C4-2B (cell line): ENCODE measurements at regions not wholly inside any gene's neighbourhood (a gene's known extent, or its start where the extent isn't known, plus 50 kb on each side); places are given as distances from the start of the nearest gene placed in this dataset.

Experiments
- H3K27ac ChIP-seq: fragments of 450-650 bp; 2 replicates; pipeline ENCODE4 v1.5.1; 2017
- ZFX ChIP-seq: fragments of 450-650 bp; IDR thresholded peaks from 2 replicates; pipeline ENCODE4 v1.6.1; 2017
- TF ChIP-seq, protein P1 (sequence below): fragments of 450-650 bp; conservative IDR thresholded peaks from 2 replicates; pipeline ENCODE4 v1.5.1; 2017; ENCODE audit warnings: mild to moderate bottlenecking

DNA sequence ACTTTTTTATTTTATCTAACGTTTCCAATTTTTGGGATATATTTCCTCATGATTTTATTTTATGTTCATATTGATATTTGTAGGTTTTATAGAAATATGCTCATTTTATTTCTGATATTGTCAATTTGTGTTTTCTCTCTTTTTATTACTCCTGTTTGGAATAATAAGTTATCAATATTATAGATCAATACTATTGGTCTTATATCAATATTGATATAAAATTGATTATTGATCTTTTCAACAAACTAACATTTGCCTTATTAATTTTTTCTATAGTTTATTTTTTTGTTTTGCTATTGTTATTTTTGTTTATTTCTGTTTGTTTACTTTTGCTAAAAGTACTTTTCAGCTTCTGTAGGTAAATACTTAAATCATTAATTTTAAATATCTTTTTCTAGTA lies 90.8 kb upstream of the CNTN6 start:
- no peak overlapping the region for H3K27ac ChIP-seq
- TF ChIP-seq, protein P1, sequence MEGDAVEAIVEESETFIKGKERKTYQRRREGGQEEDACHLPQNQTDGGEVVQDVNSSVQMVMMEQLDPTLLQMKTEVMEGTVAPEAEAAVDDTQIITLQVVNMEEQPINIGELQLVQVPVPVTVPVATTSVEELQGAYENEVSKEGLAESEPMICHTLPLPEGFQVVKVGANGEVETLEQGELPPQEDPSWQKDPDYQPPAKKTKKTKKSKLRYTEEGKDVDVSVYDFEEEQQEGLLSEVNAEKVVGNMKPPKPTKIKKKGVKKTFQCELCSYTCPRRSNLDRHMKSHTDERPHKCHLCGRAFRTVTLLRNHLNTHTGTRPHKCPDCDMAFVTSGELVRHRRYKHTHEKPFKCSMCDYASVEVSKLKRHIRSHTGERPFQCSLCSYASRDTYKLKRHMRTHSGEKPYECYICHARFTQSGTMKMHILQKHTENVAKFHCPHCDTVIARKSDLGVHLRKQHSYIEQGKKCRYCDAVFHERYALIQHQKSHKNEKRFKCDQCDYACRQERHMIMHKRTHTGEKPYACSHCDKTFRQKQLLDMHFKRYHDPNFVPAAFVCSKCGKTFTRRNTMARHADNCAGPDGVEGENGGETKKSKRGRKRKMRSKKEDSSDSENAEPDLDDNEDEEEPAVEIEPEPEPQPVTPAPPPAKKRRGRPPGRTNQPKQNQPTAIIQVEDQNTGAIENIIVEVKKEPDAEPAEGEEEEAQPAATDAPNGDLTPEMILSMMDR = no peak
- TF ChIP-seq ZFX = no peak

DNA sequence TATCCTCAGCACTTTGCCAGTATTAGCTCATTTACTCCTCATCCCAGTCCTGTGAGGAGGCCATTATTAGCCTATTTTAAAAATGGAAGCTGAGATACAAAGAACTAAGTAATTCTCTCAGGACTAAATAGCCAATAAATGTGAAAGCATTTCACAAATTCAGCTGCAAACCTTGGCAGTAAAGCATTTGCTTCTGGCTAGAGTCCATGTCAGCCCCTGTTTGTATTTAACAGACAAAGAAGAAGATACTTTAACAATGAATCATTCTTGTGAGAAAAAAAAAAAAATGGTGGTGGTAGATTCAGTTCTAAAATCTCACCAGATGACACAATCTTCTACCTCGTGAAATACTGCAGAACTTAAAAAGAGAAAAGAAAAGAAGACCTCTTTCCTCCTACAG lies 85.0 kb upstream of the CNTN6 start:
- H3K27ac ChIP-seq = no peak overlapping the region
- TF ChIP-seq ZFX = no peak
- TF ChIP-seq, protein P1 = no peak

DNA sequence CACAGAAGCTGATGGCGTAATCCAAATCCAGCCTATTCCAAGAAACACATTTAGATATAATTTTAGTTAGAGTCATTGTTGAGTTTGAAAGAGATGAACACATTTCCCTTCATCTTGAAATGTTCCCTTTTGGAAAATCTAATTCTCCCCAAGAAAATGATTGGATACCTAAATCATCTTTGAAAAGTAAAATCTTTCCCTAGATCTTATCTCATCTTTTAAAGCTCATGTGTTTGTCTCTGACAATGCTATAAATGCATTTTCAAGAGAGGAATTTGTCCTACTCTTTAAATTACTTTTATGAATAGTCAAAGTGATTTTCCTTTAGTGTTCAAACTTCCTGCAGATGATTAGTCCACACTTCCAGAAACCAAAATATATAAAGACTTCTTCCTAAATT lies 82.6 kb upstream of the CNTN6 start:
- TF ChIP-seq ZFX = no peak
- TF ChIP-seq, protein P1 = no peak
- no peak overlapping the region for H3K27ac ChIP-seq

DNA sequence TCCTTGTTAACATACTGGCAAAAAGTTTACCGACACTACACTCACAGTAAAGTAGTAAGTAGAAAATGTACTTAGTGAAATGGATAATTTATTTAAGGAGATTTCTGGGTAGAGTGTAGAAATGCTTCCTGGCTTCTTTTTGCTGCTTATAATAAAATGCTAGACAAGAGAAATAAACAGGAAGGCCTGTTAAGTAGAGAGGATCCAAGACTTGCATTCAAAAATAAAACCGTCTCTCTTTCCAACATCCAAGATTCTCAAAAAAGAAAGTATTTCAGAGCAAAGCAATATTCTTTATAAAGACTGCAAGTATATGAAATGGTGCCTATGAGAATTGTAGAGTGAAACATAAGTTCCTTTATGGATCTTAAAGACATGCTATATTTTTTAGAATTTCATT lies 77.0 kb upstream of the CNTN6 start:
- TF ChIP-seq, protein P1 = no peak
- no peak for TF ChIP-seq ZFX
- H3K27ac ChIP-seq = no peak overlapping the region

DNA sequence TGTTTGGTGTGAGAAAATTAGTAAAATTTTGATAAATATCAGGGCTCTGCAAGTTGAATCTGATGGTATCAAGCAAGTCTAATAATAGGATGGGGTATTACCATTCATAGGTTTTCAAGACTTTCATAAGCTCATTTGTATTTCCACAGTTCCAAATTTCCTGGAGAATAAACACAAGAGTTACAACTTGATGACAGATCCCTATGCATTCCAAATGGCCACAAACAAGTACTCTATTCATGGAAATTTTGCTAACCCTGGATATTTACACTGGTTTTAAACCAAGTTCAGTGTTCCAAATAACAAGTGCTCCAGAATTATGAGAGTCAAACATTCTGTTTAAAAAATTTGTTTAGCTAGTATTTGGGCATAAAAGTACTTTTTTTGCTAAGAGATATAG lies 75.0 kb upstream of the CNTN6 start:
- TF ChIP-seq ZFX = no peak
- TF ChIP-seq, protein P1 = no peak
- no peak overlapping the region for H3K27ac ChIP-seq

DNA sequence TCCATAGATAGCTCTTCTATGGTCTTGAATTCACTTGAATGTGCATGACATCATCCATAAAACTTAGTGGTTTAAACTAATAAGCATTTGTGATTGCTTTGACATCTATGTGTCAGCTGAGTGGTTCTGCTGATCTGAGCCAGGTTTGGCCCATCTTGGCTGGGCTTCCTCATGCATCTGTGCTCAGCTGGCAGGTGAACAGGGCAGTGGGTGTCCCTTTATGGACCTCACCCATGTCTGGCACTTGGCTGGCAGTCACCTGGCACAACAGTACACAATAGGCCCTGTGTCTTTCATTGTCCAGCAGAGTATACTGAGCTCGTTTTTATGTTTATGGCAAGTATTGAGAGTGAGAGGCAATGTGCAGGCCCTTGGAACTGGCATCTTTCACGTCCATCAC lies 73.7 kb upstream of the CNTN6 start:
- H3K27ac ChIP-seq = no peak overlapping the region

DNA sequence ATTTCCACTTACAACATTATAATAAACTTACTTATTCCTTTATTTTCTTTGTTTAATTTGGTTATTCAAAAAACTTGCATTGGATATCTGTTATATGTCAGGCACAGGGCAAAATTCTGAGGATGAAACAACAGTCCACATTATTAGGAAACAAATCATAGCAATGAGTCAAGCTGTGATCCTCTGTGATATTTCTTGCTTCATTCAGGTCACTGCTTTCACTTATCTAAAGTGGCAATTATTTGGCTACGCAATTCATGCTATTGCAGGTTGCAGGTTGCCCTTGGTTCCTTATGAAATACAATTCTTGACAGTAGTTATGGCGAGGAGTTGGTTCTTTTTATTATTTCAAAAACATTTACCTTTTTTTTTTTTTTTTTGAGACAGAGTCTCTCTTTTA lies 66.4 kb upstream of the CNTN6 start:
- TF ChIP-seq, protein P1 = no peak
- TF ChIP-seq ZFX = no peak
- no peak overlapping the region for H3K27ac ChIP-seq

More for the DNA sequence above, 73.7 kb upstream of the CNTN6 start:
- TF ChIP-seq, protein P1 = no peak
- TF ChIP-seq ZFX = no peak
